ENCODE measurements at regions not wholly inside any gene's neighbourhood (a gene's known extent, or its start where the extent isn't known, plus 50 kb on each side); places are given as distances from the start of the nearest gene placed in this dataset.

- TF ChIP-seq CTCF (IDR thresholded peaks at IDR 0.05; ENCODE audit: control extremely low read depth, extremely low read depth), result no peak
- DNase-seq (no peak), ATAC-seq (ENCODE audit: insufficient read depth, low FRiP score) (no peak)
- no peak overlapping the region for H3K4me3 ChIP-seq
- H3K4me1 ChIP-seq (ENCODE audit: control insufficient read depth in 5 of 5, insufficient read depth in 5 of 5, low read length in 5 of 5), result peaks cover 0 to 8% (median 2%) of the 10 kb centered on the region in 5 donors
- H3K27ac ChIP-seq (ENCODE audit: low read depth in 1 of 2, low read length in 1 of 2), result no peak overlapping the region
- H3K36me3 ChIP-seq (ENCODE audit: control insufficient read depth in 4 of 4, insufficient read depth in 4 of 4, low read length in 4 of 4), result no peaks in the 10 kb centered on the region
- 81 to 90% methylated on average over 16 of the region's 16 CpGs for WGBS, 2 donors
- no peak overlapping the region for H3K9ac ChIP-seq (ENCODE audit: insufficient read depth in 1 of 2, low read length in 2 of 2)
- H3K9me3 ChIP-seq (ENCODE audit: control insufficient read depth in 4 of 4, insufficient read depth in 3 of 4, low read length in 3 of 4), result peaks cover 0 to 2% (median 0%) of the 10 kb centered on the region in 4 donors
- H3K27me3 ChIP-seq (ENCODE audit: control insufficient read depth in 3 of 3, insufficient read depth in 3 of 3, low read length in 2 of 3), result peaks cover 0 to 3% (median 3%) of the 10 kb centered on the region in 3 donors
These were observed 189.8 kb downstream of the MTRR start for GRCh38 chr5:8058616-8059190.

DNA sequence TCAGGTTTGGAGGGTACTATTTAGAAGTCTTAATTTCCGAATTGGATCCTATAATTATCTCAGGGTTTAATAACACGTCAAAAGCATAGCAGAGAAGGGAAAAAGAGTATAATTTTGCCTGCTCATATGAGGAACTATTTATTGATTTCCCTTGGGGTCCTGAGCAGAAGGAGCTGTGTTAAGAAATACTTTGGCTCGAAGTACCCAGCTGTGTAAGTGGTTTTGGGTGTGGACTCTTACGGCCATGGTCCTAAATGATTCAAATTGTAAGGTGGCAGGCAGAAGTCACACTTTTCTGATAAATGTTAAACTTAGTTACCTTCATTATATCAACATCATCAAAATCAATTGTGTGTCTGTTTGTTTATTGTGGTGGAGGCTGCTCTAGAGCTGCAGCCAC lies 190.4 kb downstream of the MTRR start:
- WGBS, 2 donors, result 83 to 87% methylated on average over 4 of the region's 4 CpGs
- no peak for TF ChIP-seq CTCF (IDR thresholded peaks at IDR 0.05; ENCODE audit: control extremely low read depth, extremely low read depth)
- no peaks in the 10 kb centered on the region for H3K36me3 ChIP-seq (ENCODE audit: control insufficient read depth in 4 of 4, insufficient read depth in 4 of 4, low read length in 4 of 4)

GRCh38 chr5:8060235-8060952 lies 191.4 kb downstream of the MTRR start:
- WGBS, 2 donors, result 54 to 58% methylated on average over 11 of the region's 11 CpGs
- TF ChIP-seq CTCF (IDR thresholded peaks at IDR 0.05; ENCODE audit: control extremely low read depth, extremely low read depth), result no peak
- no peak for ATAC-seq (ENCODE audit: insufficient read depth, low FRiP score)

More for the DNA sequence above, 190.4 kb downstream of the MTRR start:
- Histone ChIP-seq H3K4me1 (ENCODE audit: control insufficient read depth in 5 of 5, insufficient read depth in 5 of 5, low read length in 5 of 5) (peaks cover 0 to 8% (median 2%) of the 10 kb centered on the region in 5 donors), H3K27me3 (ENCODE audit: control insufficient read depth in 3 of 3, insufficient read depth in 3 of 3, low read length in 2 of 3) (peaks cover 0 to 3% (median 3%) of the 10 kb centered on the region in 3 donors), H3K9me3 (ENCODE audit: control insufficient read depth in 4 of 4, insufficient read depth in 3 of 4, low read length in 3 of 4) (peaks cover 0 to 2% (median 0%) of the 10 kb centered on the region in 4 donors), H3K27ac (ENCODE audit: low read depth in 1 of 2, low read length in 1 of 2) (no peak overlapping the region), H3K4me3 (no peak overlapping the region), H3K9ac (ENCODE audit: insufficient read depth in 1 of 2, low read length in 2 of 2) (no peak overlapping the region)
- DNase-seq (no peak), ATAC-seq (ENCODE audit: insufficient read depth, low FRiP score) (no peak)

More at GRCh38 chr5:8060235-8060952, 191.4 kb downstream of the MTRR start:
- DNase-seq, result no peak
- H3K27ac ChIP-seq (ENCODE audit: low read depth in 1 of 2, low read length in 1 of 2), result no peak overlapping the region
- peaks cover 0 to 3% (median 3%) of the 10 kb centered on the region in 3 donors for H3K27me3 ChIP-seq (ENCODE audit: control insufficient read depth in 3 of 3, insufficient read depth in 3 of 3, low read length in 2 of 3)
- no peaks in the 10 kb centered on the region for H3K9me3 ChIP-seq (ENCODE audit: control insufficient read depth in 4 of 4, insufficient read depth in 3 of 4, low read length in 3 of 4)
- H3K9ac ChIP-seq (ENCODE audit: insufficient read depth in 1 of 2, low read length in 2 of 2), result no peak overlapping the region
- no peaks in the 10 kb centered on the region for H3K36me3 ChIP-seq (ENCODE audit: control insufficient read depth in 4 of 4, insufficient read depth in 4 of 4, low read length in 4 of 4)
- H3K4me3 ChIP-seq, result no peak overlapping the region
- H3K4me1 ChIP-seq (ENCODE audit: control insufficient read depth in 5 of 5, insufficient read depth in 5 of 5, low read length in 5 of 5), result peaks cover 0 to 8% (median 2%) of the 10 kb centered on the region in 5 donors

Data from lung (tissue), 11 donors.